ENCODE measurements at regions not wholly inside any gene's neighbourhood (a gene's known extent, or its start where the extent isn't known, plus 50 kb on each side); places are given as distances from the start of the nearest gene placed in this dataset.
"Not testable (repeated sequence)": the region's sequence is repeated elsewhere in the genome, so short reads cannot be mapped to it uniquely, and the experiment has no call there.

GRCh38 chr9:83191154-83191553 lies 128.2 kb upstream of the RASEF start:
- no peak overlapping the region for H3K4me3 ChIP-seq (replicated peaks; ENCODE audit: low read depth, low read length)
- no peak for DNase-seq (ENCODE audit: extremely low read depth, insufficient read length)
- no peaks in the 10 kb centered on the region for H3K36me3 ChIP-seq (ENCODE audit: control insufficient read depth, insufficient read depth, low read length)
- H3K27me3 ChIP-seq (replicated peaks; ENCODE audit: control insufficient read depth, insufficient read depth, low read length), result no peaks in the 10 kb centered on the region
- TF ChIP-seq CTCF (IDR thresholded peaks at IDR 0.05; ENCODE audit: insufficient read depth, low read length, poor library complexity, severe bottlenecking), result no peak

GRCh38 chr9:83189026-83189425 lies 126.1 kb upstream of the RASEF start:
- H3K27me3 ChIP-seq (replicated peaks; ENCODE audit: control insufficient read depth, insufficient read depth, low read length); DNase-seq (ENCODE audit: extremely low read depth, insufficient read length); H3K36me3 ChIP-seq (ENCODE audit: control insufficient read depth, insufficient read depth, low read length); H3K4me3 ChIP-seq (replicated peaks; ENCODE audit: low read depth, low read length): not testable (repeated sequence)

- Histone ChIP-seq H3K27me3 (replicated peaks; ENCODE audit: control insufficient read depth, insufficient read depth, low read length) (no peaks in the 10 kb centered on the region), H3K36me3 (ENCODE audit: control insufficient read depth, insufficient read depth, low read length) (no peaks in the 10 kb centered on the region), H3K4me3 (replicated peaks; ENCODE audit: low read depth, low read length) (no peak overlapping the region)
- TF ChIP-seq CTCF (IDR thresholded peaks at IDR 0.05; ENCODE audit: insufficient read depth, low read length, poor library complexity, severe bottlenecking), result no peak
- DNase-seq (ENCODE audit: extremely low read depth, insufficient read length), result no peak
Observed at GRCh38 chr9:83188277-83188676, 125.3 kb upstream of the RASEF start.

- no peak for DNase-seq (ENCODE audit: extremely low read depth, insufficient read length)
- Histone ChIP-seq H3K27me3 (replicated peaks; ENCODE audit: control insufficient read depth, insufficient read depth, low read length) (no peaks in the 10 kb centered on the region), H3K4me3 (replicated peaks; ENCODE audit: low read depth, low read length) (no peak overlapping the region), H3K36me3 (ENCODE audit: control insufficient read depth, insufficient read depth, low read length) (no peaks in the 10 kb centered on the region)
- TF ChIP-seq CTCF (IDR thresholded peaks at IDR 0.05; ENCODE audit: insufficient read depth, low read length, poor library complexity, severe bottlenecking), result no peak
Observed at GRCh38 chr9:83186155-83186737, 123.3 kb upstream of the RASEF start.

GRCh38 chr9:83185488-83186154 lies 122.7 kb upstream of the RASEF start:
- Histone ChIP-seq H3K36me3 (ENCODE audit: control insufficient read depth, insufficient read depth, low read length) (no peaks in the 10 kb centered on the region), H3K27me3 (replicated peaks; ENCODE audit: control insufficient read depth, insufficient read depth, low read length) (no peaks in the 10 kb centered on the region), H3K4me3 (replicated peaks; ENCODE audit: low read depth, low read length) (no peak overlapping the region)
- TF ChIP-seq CTCF (IDR thresholded peaks at IDR 0.05; ENCODE audit: insufficient read depth, low read length, poor library complexity, severe bottlenecking), result no peak
- no peak for DNase-seq (ENCODE audit: extremely low read depth, insufficient read length)

GRCh38 chr9:83183621-83184020 lies 120.7 kb upstream of the RASEF start:
- no peaks in the 10 kb centered on the region for H3K36me3 ChIP-seq (ENCODE audit: control insufficient read depth, insufficient read depth, low read length)
- TF ChIP-seq CTCF (IDR thresholded peaks at IDR 0.05; ENCODE audit: insufficient read depth, low read length, poor library complexity, severe bottlenecking), result no peak
- no peak overlapping the region for H3K4me3 ChIP-seq (replicated peaks; ENCODE audit: low read depth, low read length)
- DNase-seq (ENCODE audit: extremely low read depth, insufficient read length), result no peak
- no peaks in the 10 kb centered on the region for H3K27me3 ChIP-seq (replicated peaks; ENCODE audit: control insufficient read depth, insufficient read depth, low read length)

Data from GM06990 (cell line).